NCI-H1105 treated with DMSO at 0.1 percent for 48 hours (cell line): ENCODE measurements at regions not wholly inside any gene's neighbourhood (a gene's known extent, or its start where the extent isn't known, plus 50 kb on each side); places are given as distances from the start of the nearest gene placed in this dataset.
"Not testable (repeated sequence)": the region's sequence is repeated elsewhere in the genome, so short reads cannot be mapped to it uniquely, and the experiment has no call there.

Source experiments
- DNase-seq: peaks from one replicate; lab custom pipeline; 2025; lab: John Stamatoyannopoulos, UW

GRCh38 chr4:34486461-34487363 is 1757.6 kb downstream of the ARAP2 start:
- peak; percentile 72 for DNase-seq

DNA sequence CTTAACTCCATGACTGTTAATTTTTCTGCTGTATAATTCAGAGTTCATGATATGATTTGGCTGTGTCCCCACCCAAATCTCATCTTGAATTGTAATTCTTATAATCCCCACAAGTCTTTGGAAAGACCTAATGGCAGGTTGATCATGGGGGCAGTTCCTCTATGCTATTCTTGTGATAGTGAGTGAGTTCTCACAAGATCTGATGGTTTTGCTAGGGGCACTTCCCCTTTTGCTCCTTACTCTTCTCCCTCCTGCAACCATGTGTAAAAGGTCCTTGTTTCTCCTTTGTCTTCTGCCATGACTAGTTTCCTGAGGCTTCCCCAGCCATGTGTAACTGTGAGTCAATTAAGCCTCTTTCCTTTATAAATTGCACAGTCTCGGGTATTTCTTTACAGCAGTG is 1751.9 kb downstream of the ARAP2 start:
- DNase-seq, result no peak

- no peak for DNase-seq
Measured at GRCh38 chr4:34502086-34502485, 1742.2 kb downstream of the ARAP2 start.

GRCh38 chr4:34504731-34505130 is 1739.6 kb downstream of the ARAP2 start:
- DNase-seq, result not testable (repeated sequence)

GRCh38 chr4:34506511-34507092 is 1737.7 kb downstream of the ARAP2 start:
- not testable (repeated sequence) for DNase-seq

GRCh38 chr4:34512616-34513015 is 1731.7 kb downstream of the ARAP2 start:
- no peak for DNase-seq

DNA sequence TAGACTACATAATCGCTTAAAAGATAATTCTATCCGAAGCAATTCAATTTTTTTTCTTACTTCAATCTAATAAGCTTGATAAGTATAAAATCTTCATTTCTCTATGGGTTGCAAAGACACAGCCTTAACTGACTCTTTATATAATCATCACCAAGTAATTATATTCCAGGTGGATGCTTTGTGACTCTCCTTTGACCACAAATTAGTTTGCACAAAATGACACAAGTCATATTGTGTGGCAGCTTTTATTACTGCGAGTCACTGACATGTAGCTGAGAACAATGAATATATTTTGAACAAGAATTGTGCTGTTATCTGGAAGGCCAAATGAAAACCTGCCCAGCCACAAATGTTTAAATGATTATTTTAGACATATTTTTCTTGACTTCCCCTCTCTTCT is 1727.8 kb downstream of the ARAP2 start:
- DNase-seq, result peak; percentile 39

DNA sequence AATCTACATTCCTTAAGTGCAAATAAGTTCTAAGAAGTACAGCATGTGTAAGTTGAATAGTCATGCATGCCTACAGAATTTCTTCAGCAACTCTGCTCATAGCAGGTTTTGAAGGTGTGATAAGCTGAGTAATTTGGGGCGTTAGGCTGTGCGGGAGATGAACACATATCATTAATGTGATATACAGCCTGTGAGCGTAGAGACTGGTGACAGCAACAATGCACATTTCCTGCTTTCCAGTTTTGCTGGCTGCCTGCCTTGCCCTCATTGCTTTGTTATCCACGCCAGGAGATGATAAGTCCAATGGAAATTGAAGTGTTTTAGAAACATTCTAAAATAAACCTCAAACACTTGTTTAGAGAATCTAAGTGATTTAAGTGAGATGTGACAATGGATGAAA is 1709.4 kb downstream of the ARAP2 start:
- no peak for DNase-seq

DNA sequence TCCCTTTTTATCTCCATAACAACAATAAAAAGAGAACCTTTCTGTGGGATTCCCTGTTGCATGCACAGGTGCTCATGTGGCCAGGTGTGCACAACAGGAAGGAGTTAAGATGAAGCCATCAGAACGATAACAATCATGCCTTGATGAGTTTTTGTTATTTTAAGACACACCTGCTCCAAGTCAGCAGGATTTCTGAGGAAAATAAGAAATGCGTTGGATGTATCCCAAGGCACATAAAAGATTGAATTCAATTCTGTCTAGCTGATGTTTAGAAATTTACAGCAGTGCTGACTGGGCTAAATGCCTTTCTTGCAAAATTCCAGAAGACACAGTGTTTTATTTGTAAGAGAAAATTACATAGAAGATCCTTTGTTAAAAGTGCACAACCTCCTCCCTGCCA is 1678.2 kb downstream of the ARAP2 start:
- peak; percentile 8 for DNase-seq

DNA sequence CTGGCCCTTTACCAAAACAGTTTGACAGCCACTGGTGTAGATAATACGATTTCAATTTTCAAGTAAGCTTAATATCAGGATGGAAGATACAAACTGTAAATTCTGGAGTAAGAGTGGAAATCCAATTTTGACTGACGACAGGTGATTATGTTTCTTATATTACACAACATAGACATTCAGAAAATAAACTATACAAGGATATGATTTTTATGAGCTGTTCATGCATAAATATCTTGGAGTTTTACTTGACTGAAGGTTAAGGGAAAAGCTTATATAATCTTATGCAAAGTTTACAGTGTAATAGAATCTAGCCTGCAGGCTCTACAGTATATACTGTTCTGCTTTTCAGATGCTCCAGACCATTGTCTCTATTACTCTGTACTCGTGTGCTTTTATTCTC is 1672.3 kb downstream of the ARAP2 start:
- no peak for DNase-seq

GRCh38 chr4:34615315-34615714 is 1629.0 kb downstream of the ARAP2 start:
- no peak for DNase-seq

DNA sequence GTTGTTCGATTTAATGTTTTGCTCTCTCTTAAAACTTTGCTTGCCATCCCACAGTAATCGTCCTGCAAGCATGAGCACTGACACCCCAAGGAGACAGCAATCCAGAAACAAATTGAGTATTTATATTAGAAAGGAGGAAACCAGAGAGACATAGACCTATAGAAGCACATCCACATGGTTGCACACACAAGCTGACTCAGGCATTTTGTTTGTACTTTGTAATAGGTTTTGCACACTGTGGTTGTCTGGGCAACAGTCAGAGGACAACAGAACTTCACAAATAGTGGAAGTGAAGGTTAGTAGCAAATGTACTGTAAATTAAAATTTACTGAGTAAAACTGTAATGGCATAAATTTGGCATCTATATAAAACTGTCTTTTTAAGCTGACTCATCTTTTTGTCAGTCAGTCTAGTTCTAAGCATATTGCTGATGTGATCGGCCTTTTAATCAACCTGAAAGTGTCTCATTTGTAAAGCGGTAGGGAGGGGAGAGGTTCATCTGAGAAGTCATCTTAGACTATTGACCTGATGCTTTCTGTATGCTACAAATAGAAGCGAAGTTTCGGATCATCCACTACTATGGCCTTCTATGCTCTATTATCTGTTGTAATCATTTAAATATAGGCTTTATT is 1624.7 kb downstream of the ARAP2 start:
- DNase-seq, result no peak

- no peak for DNase-seq
Measured at GRCh38 chr4:34628471-34628870, 1615.8 kb downstream of the ARAP2 start.

DNA sequence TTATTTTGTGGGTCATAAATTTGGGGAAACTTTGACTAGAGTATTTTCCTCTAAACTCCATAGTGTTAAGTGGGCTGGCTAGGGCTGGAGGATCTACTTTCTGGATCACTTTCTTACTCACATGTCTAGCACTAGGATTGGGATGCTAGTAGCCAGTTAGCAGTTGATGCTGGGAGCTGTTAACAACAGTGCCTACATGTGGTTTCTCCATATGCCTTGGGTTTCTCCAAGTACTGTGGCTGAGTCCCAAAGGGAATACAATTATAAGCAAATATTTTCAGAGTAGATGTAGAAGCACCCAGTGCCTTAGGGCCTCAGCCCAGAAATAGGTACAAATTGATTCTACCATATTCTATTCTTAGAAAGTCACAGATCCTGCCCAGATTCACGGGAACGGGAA is 1614.9 kb downstream of the ARAP2 start:
- DNase-seq, result no peak

DNA sequence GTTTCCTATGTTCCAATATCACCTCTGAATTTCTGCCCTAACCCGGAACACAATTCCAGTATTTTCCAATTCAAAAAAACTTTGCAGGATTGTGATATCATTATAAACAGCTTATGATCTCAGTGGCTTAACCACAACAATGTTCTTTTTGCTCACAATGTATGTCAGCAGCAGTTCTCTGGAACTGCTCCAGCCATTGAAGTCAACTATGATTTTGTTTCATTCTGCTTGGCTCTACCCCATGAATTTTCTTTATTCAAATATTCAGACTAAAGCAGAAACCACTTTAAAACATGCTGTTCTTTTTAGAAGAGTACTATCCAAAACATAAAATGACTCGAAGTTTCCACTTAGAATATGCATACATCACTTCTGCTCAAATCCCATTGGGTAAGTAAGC is 1611.1 kb downstream of the ARAP2 start:
- no peak for DNase-seq

DNA sequence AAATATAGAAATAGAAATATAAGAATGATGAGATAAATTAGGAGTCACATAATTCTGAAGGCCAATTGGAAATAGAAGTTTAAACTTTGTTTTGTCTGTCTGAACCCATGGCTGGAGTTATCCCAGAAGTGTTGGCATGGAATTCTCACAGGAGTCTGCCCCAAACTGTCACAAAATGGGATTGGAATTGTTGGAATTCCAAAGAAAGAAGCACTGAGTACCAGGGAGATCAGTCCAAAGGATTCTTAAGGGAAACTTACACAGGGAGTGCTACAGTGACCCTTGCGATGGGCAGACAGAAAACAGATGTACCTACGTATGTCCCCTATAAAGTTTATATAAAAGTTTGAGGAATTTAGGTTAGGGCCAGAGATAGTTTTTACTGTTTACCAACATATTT is 1607.7 kb downstream of the ARAP2 start:
- no peak for DNase-seq

- no peak for DNase-seq
Measured at GRCh38 chr4:34643476-34643875, 1600.8 kb downstream of the ARAP2 start.

DNA sequence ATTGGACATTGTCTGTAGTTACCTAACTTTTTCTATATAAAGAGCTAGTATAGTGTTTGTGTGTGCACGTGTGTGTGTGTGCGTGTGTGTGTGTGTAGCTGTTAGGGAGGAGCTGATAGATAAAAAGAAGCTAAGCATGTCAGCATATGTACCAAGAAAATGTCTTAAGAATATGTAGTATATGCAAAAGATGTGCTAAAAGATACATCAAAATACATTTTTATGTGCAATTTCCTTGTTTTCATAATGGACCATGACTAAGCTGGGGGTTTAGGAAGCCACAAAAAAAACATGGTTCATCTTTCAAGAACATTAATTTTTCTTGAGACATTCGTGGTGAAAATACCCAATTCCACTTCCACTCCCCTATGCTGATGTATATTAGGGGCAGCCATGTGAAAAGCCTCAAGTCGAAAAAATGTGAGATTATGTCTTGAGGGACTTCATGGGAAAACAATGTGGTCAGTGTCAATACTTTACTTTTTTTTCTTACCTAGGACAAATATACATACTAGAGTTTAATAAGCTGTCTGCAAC is 1599.7 kb downstream of the ARAP2 start:
- DNase-seq, result no peak

GRCh38 chr4:34649716-34650115 is 1594.6 kb downstream of the ARAP2 start:
- DNase-seq, result no peak

GRCh38 chr4:34664051-34664450 is 1580.3 kb downstream of the ARAP2 start:
- no peak for DNase-seq

- DNase-seq, result no peak
Measured at GRCh38 chr4:34676400-34676799, 1567.9 kb downstream of the ARAP2 start.

DNA sequence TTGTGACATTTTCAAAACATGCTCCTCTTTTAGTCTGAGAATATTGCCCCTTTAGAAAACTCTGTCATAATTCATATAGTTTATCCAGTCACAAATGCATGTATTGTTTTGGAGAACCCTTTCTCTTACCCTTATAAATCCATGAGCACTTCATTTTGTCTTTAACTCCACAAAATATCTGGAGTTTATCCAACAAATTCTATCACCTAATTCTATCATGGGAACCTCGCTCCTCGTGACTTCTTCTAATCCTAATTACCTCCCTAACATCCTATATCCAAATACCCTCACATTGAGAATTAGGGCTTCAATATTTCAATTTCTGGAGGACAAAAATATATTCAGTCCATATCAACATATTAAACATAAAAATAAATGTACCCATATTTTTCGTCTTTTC is 1565.9 kb downstream of the ARAP2 start:
- DNase-seq, result no peak

GRCh38 chr4:34679228-34679627 is 1565.1 kb downstream of the ARAP2 start:
- DNase-seq, result no peak
